Lower leg skin (tissue), 4 donors: ENCODE measurements at regions not wholly inside any gene's neighbourhood (a gene's known extent, or its start where the extent isn't known, plus 50 kb on each side); places are given as distances from the start of the nearest gene placed in this dataset.
A peak's percentile ranks its signal among the peaks of the same experiment; 100 is the strongest.

ENCODE experiments used
- DNase-seq, 2 donors: peaks; one replicate each; pipeline ENCODE4 v3.0.0-alpha.2; 2019; ENCODE audit warnings: low spot score in 2 of 2
- H3K4me3 ChIP-seq: fragments of 200-600 bp; sonication (generic); 2 replicates; pipeline ENCODE4 v1.5.1; 2017; ENCODE audit warnings: mild to moderate bottlenecking, low read depth; ENCODE audit not compliant: poor library complexity, severe bottlenecking
- CTCF ChIP-seq, 3 donors: fragments of 450-650 bp; IDR thresholded peaks; one replicate each; pipeline ENCODE4 v1.5.1; 2016; ENCODE audit warnings: antibody characterized with exemption in 3 of 3, mild to moderate bottlenecking in 3 of 3, moderate library complexity in 2 of 3
- POLR2A ChIP-seq, 2 donors: fragments of 450-650 bp; IDR thresholded peaks; one replicate each; pipeline ENCODE4 v1.6.1; 2016 to 2017; ENCODE audit warnings: antibody characterized with exemption in 2 of 2, mild to moderate bottlenecking in 1 of 2, moderate library complexity in 1 of 2
- WGBS, 2 donors: methylation state at CpG; one replicate each; pipeline ENCODE4 v1.1.5; 2018; 5-methylcytosine and 5-hydroxymethylcytosine counted together
- intact Hi-C: fragments of 100-400 bp; cut with DNase I; formaldehyde crosslinking; loops from one replicate; pipeline ENCODE4 v1.15.0; 2023; ENCODE audit warnings: low total_unique reads

GRCh38 chr10:130764651-130765050 lies 546.9 kb downstream of the TCERG1L start:
- DNase-seq, result no peak
- H3K4me3 ChIP-seq, result no peak overlapping the region
- TF ChIP-seq POLR2A (IDR thresholded peaks at IDR 0.05), result no peak
- TF ChIP-seq CTCF (IDR thresholded peaks at IDR 0.05), result no peak
- intact Hi-C loops, result no loop called here
- 87 to 90% methylated on average over 7 of the region's 7 CpGs for WGBS, 2 donors

GRCh38 chr10:130766071-130766470 lies 545.5 kb downstream of the TCERG1L start:
- no peak for DNase-seq
- no peak overlapping the region for H3K4me3 ChIP-seq
- TF ChIP-seq POLR2A (IDR thresholded peaks at IDR 0.05) (no peak), CTCF (IDR thresholded peaks at IDR 0.05) (no peak)
- intact Hi-C loops, result no loop called here
- 69 to 80% methylated on average over 4 of the region's 4 CpGs for WGBS, 2 donors

GRCh38 chr10:130767116-130767730 lies 544.3 kb downstream of the TCERG1L start:
- WGBS, 2 donors, result 79 to 80% methylated on average over 11 to 14 of the region's 14 CpGs
- TF ChIP-seq CTCF (IDR thresholded peaks at IDR 0.05) (no peak), POLR2A (IDR thresholded peaks at IDR 0.05) (no peak)
- H3K4me3 ChIP-seq, result no peak overlapping the region
- no peak for DNase-seq
- intact Hi-C loops, result no loop called here

- no peak for DNase-seq
- intact Hi-C loops, result no loop called here
- TF ChIP-seq CTCF (IDR thresholded peaks at IDR 0.05), result no peak
- TF ChIP-seq POLR2A (IDR thresholded peaks at IDR 0.05), result no peak
- no peak overlapping the region for H3K4me3 ChIP-seq
- 88 to 89% methylated on average over 8 to 10 of the region's 10 CpGs for WGBS, 2 donors
These were observed 542.1 kb downstream of the TCERG1L start for GRCh38 chr10:130769146-130770017.

- intact Hi-C loops, result no loop called here
- no peak for TF ChIP-seq POLR2A (IDR thresholded peaks at IDR 0.05)
- TF ChIP-seq CTCF (IDR thresholded peaks at IDR 0.05), result no peak
- DNase-seq, result peak in 1 of 2 donors; percentile 69
- no peak overlapping the region for H3K4me3 ChIP-seq
- WGBS, 2 donors, result 74 to 77% methylated on average over 13 of the region's 13 CpGs
These were observed 541.4 kb downstream of the TCERG1L start for GRCh38 chr10:130770018-130770630.
